Coronary artery (tissue), 2 donors: ENCODE measurements at regions not wholly inside any gene's neighbourhood (a gene's known extent, or its start where the extent isn't known, plus 50 kb on each side); places are given as distances from the start of the nearest gene placed in this dataset.

Source experiments
- DNase-seq: peaks from one replicate; pipeline ENCODE4 v3.0.0-alpha.2; 2017; ENCODE audit warnings: low spot score
- H3K27ac ChIP-seq, 2 donors: fragments of 200-600 bp; sonication (generic); one replicate each; pipeline ENCODE4 v1.5.1; 2016 to 2019
- H3K4me3 ChIP-seq: fragments of 200-600 bp; sonication (generic); 2 replicates; pipeline ENCODE4 v1.5.1; 2016; ENCODE audit warnings: mild to moderate bottlenecking, moderate library complexity
- CTCF ChIP-seq: fragments of 200-600 bp; sonication (generic); IDR thresholded peaks from one replicate; pipeline ENCODE4 v1.5.1; 2019; ENCODE audit warnings: antibody characterized with exemption

- DNase-seq: no peak
- H3K27ac ChIP-seq: no peak overlapping the region
- TF ChIP-seq CTCF: no peak
- H3K4me3 ChIP-seq: no peak overlapping the region
Observed at GRCh38 chr10:71031026-71031425, 142.7 kb upstream of the PCBD1 start.

GRCh38 chr10:71031603-71032002, 143.2 kb upstream of the PCBD1 start:
- no peak overlapping the region for H3K27ac ChIP-seq
- no peak for DNase-seq
- H3K4me3 ChIP-seq: no peak overlapping the region
- no peak for TF ChIP-seq CTCF

- no peak for DNase-seq
- no peak for TF ChIP-seq CTCF
- Histone ChIP-seq H3K27ac (no peak overlapping the region), H3K4me3 (no peak overlapping the region)
Observed at GRCh38 chr10:71032887-71033286, 144.5 kb upstream of the PCBD1 start.

- no peak for TF ChIP-seq CTCF
- H3K27ac ChIP-seq: no peak overlapping the region
- DNase-seq: no peak
- no peak overlapping the region for H3K4me3 ChIP-seq
Observed at GRCh38 chr10:71033396-71033980, 145.1 kb upstream of the PCBD1 start.

GRCh38 chr10:71035511-71036296, 147.3 kb upstream of the PCBD1 start:
- Histone ChIP-seq H3K27ac (no peak overlapping the region), H3K4me3 (no peak overlapping the region)
- no peak for TF ChIP-seq CTCF
- DNase-seq: no peak

- H3K27ac ChIP-seq: no peak overlapping the region
- no peak overlapping the region for H3K4me3 ChIP-seq
- no peak for DNase-seq
- no peak for TF ChIP-seq CTCF
Observed at GRCh38 chr10:71036297-71036966, 148.1 kb upstream of the PCBD1 start.
